Tibial artery (tissue), 4 donors: ENCODE measurements at regions not wholly inside any gene's neighbourhood (a gene's known extent, or its start where the extent isn't known, plus 50 kb on each side); places are given as distances from the start of the nearest gene placed in this dataset.
"Not testable (repeated sequence)": the region's sequence is repeated elsewhere in the genome, so short reads cannot be mapped to it uniquely, and the experiment has no call there.

Experiments
- DNase-seq, 2 donors: peaks; one replicate each; pipeline ENCODE4 v3.0.0-alpha.2; 2019
- H3K27ac ChIP-seq, 2 donors: fragments of 200-600 bp; sonication (generic) in 1 of 2; 1 replicate in 1 of 2; 2 replicates in 1 of 2; pipeline ENCODE4 v1.5.1; 2018 to 2019; ENCODE audit warnings: mild to moderate bottlenecking in 1 of 2
- H3K27me3 ChIP-seq, 2 donors: fragments of 200-600 bp; sonication (generic) in 1 of 2; one replicate each; pipeline versions ENCODE4 v1.5.1 to v1.6.0; 2016 to 2019
- H3K36me3 ChIP-seq, 3 donors: fragments of 200-600 bp; sonication (generic) in 2 of 3; one replicate each; pipeline ENCODE4 v1.5.1; 2016 to 2019; ENCODE audit warnings: mild to moderate bottlenecking in 2 of 3
- H3K4me1 ChIP-seq, 4 donors: fragments of 200-600 bp; sonication (generic) in 2 of 4; 1 replicate in 3 of 4; 2 replicates in 1 of 4; pipeline ENCODE4 v1.5.1; 2016 to 2019
- H3K4me3 ChIP-seq, 2 donors: fragments of 200-600 bp; sonication (generic) in 1 of 2; 1 replicate in 1 of 2; 2 replicates in 1 of 2; pipeline ENCODE4 v1.5.1; 2018 to 2019; ENCODE audit warnings: mild to moderate bottlenecking in 2 of 2
- H3K9me3 ChIP-seq, 3 donors: fragments of 200-600 bp; sonication (generic) in 1 of 3; one replicate each; pipeline ENCODE4 v1.5.1; 2016 to 2019
- intact Hi-C: fragments of 100-400 bp; cut with DNase I; formaldehyde crosslinking; loops from one replicate; pipeline ENCODE4 v1.15.0; 2023; ENCODE audit warnings: low total_unique reads
- TF ChIP-seq, protein P1 (sequence below), 2 experiments: fragments of 200-600 bp in 1 of 2; fragments of 450-650 bp in 1 of 2; IDR thresholded peaks; one replicate each; pipeline ENCODE4 v1.5.1; 2017 to 2019; ENCODE audit warnings: antibody characterized with exemption in 2 of 2, mild to moderate bottlenecking in 1 of 2, moderate library complexity in 1 of 2

DNA sequence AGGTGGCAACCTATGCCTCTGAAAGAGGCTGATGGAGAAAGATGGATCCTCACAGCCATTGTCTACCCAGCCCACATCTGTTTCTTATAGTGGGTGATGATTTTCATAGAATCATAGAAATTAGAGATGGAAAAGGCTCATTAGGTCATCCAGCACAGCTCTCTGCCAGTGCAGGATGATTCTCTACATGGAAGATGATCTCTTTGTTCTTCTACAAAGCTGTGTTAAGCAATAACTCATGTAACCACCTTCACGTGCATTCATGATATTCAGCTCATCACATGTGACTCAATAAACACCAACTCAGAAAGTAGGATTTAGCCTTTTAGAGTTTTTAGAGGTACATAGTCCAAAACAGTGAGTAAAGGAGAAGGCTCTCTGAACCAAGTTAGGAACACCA, 539.4 kb upstream of the ID2 start:
- Histone ChIP-seq H3K9me3 (no peaks in the 10 kb centered on the region), H3K27me3 (no peaks in the 10 kb centered on the region), H3K36me3 (no peaks in the 10 kb centered on the region), H3K4me1 (peaks cover 0 to 40% (median 10%) of the 10 kb centered on the region in 4 donors), H3K4me3 (no peak overlapping the region), H3K27ac (no peak overlapping the region)
- DNase-seq, result no peak
- intact Hi-C loops, result no loop called here
- TF ChIP-seq, protein P1, sequence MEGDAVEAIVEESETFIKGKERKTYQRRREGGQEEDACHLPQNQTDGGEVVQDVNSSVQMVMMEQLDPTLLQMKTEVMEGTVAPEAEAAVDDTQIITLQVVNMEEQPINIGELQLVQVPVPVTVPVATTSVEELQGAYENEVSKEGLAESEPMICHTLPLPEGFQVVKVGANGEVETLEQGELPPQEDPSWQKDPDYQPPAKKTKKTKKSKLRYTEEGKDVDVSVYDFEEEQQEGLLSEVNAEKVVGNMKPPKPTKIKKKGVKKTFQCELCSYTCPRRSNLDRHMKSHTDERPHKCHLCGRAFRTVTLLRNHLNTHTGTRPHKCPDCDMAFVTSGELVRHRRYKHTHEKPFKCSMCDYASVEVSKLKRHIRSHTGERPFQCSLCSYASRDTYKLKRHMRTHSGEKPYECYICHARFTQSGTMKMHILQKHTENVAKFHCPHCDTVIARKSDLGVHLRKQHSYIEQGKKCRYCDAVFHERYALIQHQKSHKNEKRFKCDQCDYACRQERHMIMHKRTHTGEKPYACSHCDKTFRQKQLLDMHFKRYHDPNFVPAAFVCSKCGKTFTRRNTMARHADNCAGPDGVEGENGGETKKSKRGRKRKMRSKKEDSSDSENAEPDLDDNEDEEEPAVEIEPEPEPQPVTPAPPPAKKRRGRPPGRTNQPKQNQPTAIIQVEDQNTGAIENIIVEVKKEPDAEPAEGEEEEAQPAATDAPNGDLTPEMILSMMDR (IDR thresholded peaks at IDR 0.05), result no peak

DNA sequence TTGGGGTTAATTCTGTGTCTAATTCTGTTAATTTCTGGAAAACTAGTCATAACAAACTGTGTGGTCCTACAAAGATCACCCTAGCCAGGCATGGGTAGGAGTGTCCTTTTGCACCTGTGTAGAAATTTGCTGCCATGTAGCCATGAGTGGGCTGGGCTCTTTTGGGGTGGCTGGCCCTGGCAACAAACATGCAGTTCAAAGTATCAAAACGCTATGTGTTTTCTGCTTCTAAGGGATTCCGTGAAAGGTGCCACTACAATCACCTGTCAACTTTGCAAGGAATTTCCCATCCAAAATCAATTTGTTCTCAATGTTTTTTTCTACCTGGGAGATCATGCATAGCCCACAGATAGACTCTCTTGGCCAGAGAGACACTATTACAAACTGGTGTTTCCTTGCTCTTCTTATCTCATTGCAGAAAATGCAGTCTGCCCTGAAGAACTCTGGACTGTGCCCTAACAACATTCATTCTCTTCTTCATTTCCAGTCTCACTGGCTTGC, 537.7 kb upstream of the ID2 start:
- peaks cover 0 to 51% (median 23%) of the 10 kb centered on the region in 4 donors for H3K4me1 ChIP-seq
- no peak for DNase-seq
- intact Hi-C loops, result no loop called here
- no peak overlapping the region for H3K4me3 ChIP-seq
- no peaks in the 10 kb centered on the region for H3K36me3 ChIP-seq
- H3K27ac ChIP-seq, result no peak overlapping the region
- H3K27me3 ChIP-seq, result no peaks in the 10 kb centered on the region
- TF ChIP-seq, protein P1 (IDR thresholded peaks at IDR 0.05), result no peak
- H3K9me3 ChIP-seq, result no peaks in the 10 kb centered on the region

DNA sequence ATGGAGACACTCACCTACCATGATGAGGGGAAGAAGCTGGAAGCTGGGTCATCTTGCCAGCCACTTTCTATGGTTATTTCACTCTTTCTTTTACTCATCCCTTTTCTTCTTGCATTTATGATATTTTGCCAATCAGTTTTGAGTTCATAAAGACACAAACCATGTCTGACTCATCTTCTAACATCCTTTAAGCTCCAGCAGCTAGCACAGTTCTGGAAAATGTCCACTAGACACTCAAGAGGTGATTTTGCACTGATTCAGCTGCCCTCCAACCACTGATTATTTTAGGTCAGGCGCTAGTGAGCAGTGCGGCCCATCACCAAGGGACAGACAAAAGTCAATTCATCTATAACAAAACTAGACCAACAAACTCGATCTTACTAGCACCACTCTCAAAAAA, 537.1 kb upstream of the ID2 start:
- TF ChIP-seq, protein P1 (IDR thresholded peaks at IDR 0.05), result no peak
- Histone ChIP-seq H3K36me3 (no peaks in the 10 kb centered on the region), H3K9me3 (no peaks in the 10 kb centered on the region), H3K27me3 (no peaks in the 10 kb centered on the region), H3K27ac (no peak overlapping the region), H3K4me3 (no peak overlapping the region), H3K4me1 (peaks cover 0 to 51% (median 25%) of the 10 kb centered on the region in 4 donors)
- DNase-seq, result no peak
- intact Hi-C loops, result no loop called here

DNA sequence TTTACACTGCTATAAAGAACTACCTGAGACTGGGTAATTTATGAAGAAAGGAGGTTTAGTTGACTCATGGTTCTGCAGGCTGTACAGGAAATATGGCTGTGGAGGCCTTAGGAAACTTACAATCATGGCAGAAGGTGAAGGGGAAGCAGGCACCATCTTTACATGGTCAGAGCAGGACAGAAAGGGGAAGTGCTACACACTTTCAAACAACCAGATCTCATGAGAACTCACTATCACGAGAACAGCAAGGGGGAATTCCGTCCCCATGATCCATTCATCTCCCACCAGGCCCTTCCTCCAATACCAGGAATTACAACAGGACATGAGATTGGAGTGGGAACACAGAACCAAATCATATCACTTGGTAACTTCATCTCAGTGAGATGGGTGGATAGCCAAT, 536.5 kb upstream of the ID2 start:
- H3K4me3 ChIP-seq, H3K27ac ChIP-seq, intact Hi-C loops, H3K27me3 ChIP-seq, H3K36me3 ChIP-seq, H3K9me3 ChIP-seq, DNase-seq: not testable (repeated sequence)
- peaks cover 0 to 51% (median 27%) of the 10 kb centered on the region in 4 donors for H3K4me1 ChIP-seq

- H3K36me3 ChIP-seq, result no peaks in the 10 kb centered on the region
- peak overlapping the region in 1 of 2 donors; percentile 14 for H3K27ac ChIP-seq
- no peak overlapping the region for H3K4me3 ChIP-seq
- DNase-seq, result no peak
- no peaks in the 10 kb centered on the region for H3K27me3 ChIP-seq
- intact Hi-C loops, result no loop called here
- no peaks in the 10 kb centered on the region for H3K9me3 ChIP-seq
- TF ChIP-seq, protein P1 (IDR thresholded peaks at IDR 0.05), result no peak
- peaks cover 0 to 52% (median 30%) of the 10 kb centered on the region in 4 donors for H3K4me1 ChIP-seq
Observed at GRCh38 chr2:8146132-8147005, 535.5 kb upstream of the ID2 start.

- H3K4me1 ChIP-seq, result peaks cover 0 to 43% (median 30%) of the 10 kb centered on the region in 4 donors
- H3K27me3 ChIP-seq, result no peaks in the 10 kb centered on the region
- H3K27ac ChIP-seq, result peak overlapping the region; percentile 23 to 60
- intact Hi-C loops, result no loop called here
- TF ChIP-seq, protein P1 (IDR thresholded peaks at IDR 0.05), result no peak
- no peaks in the 10 kb centered on the region for H3K36me3 ChIP-seq
- H3K9me3 ChIP-seq, result no peaks in the 10 kb centered on the region
- no peak for DNase-seq
- H3K4me3 ChIP-seq, result no peak overlapping the region
Observed at GRCh38 chr2:8148260-8149006, 533.4 kb upstream of the ID2 start.
